Sigmoid colon (tissue), 6 donors: ENCODE measurements at regions not wholly inside any gene's neighbourhood (a gene's known extent, or its start where the extent isn't known, plus 50 kb on each side); places are given as distances from the start of the nearest gene placed in this dataset.

ENCODE experiments used
- DNase-seq: peaks from one replicate; pipeline ENCODE4 v3.0.0-alpha.2; 2019
- H3K27ac ChIP-seq, 4 donors: fragments of 200-600 bp; sonication (generic); one replicate each; pipeline ENCODE4 v1.5.1; 2016 to 2019; ENCODE audit warnings: mild to moderate bottlenecking in 1 of 4
- H3K27me3 ChIP-seq, 3 donors: fragments of 200-600 bp; sonication (generic); one replicate each; pipeline ENCODE4 v1.5.1; 2019; ENCODE audit warnings: mild to moderate bottlenecking in 1 of 3
- H3K36me3 ChIP-seq, 4 donors: fragments of 200-600 bp; sonication (generic); one replicate each; pipeline ENCODE4 v1.5.1; 2016 to 2019
- H3K4me1 ChIP-seq, 4 donors: fragments of 200-600 bp; sonication (generic); one replicate each; pipeline ENCODE4 v1.5.1; 2017 to 2019
- H3K4me3 ChIP-seq, 4 donors: fragments of 200-600 bp; sonication (generic); one replicate each; pipeline ENCODE4 v1.5.1; 2017 to 2019; ENCODE audit warnings: mild to moderate bottlenecking in 2 of 4, moderate library complexity in 1 of 4
- H3K9me3 ChIP-seq, 4 donors: fragments of 200-600 bp in 3 of 4; sonication (generic) in 3 of 4; one replicate each; pipeline versions ENCODE4 v1.5.1 to v1.6.1; 2013 to 2019
- EP300 ChIP-seq, 4 donors: sonication (generic); formaldehyde crosslinking; IDR thresholded peaks; one replicate each; pipeline ENCODE4 v1.6.1; 2017; ENCODE audit warnings: antibody characterized with exemption in 4 of 4
- POLR2A ChIP-seq, 2 donors: fragments of 450-650 bp; IDR thresholded peaks; one replicate each; pipeline ENCODE4 v1.6.1; 2016; ENCODE audit warnings: antibody characterized with exemption in 2 of 2, mild to moderate bottlenecking in 2 of 2, moderate library complexity in 2 of 2
- POLR2AphosphoS5 ChIP-seq, 4 donors: sonication (generic); formaldehyde crosslinking; IDR thresholded peaks; one replicate each; pipeline ENCODE4 v1.6.1; 2017; ENCODE audit warnings: antibody characterized with exemption in 4 of 4
- WGBS, 2 donors: extraction: QIAGEN DNeasy Blood & Tissue Kit; methylation state at CpG; one replicate each; pipeline ENCODE4 v1.1.7; 2013; 5-methylcytosine and 5-hydroxymethylcytosine counted together
- intact Hi-C: fragments of 100-400 bp; cut with DNase I; formaldehyde crosslinking; loops from one replicate; pipeline ENCODE4 v1.15.1; 2023
- TF ChIP-seq, protein P1 (sequence below), 4 experiments: fragments of 450-650 bp in 3 of 4; fragments of 200-600 bp in 1 of 4; IDR thresholded peaks; one replicate each; pipeline ENCODE4 v1.5.1; 2016 to 2019; ENCODE audit warnings: antibody characterized with exemption in 4 of 4, mild to moderate bottlenecking in 3 of 4, moderate library complexity in 2 of 4
- donor health status: healthy with polysubstance abuse.
- donor health status: healthy.

GRCh38 chr4:63348735-63349673 lies 1060.2 kb downstream of the TECRL start:
- Histone ChIP-seq H3K4me3 (no peak overlapping the region), H3K4me1 (no peaks in the 10 kb centered on the region), H3K36me3 (no peaks in the 10 kb centered on the region), H3K9me3 (peaks cover 0 to 8% (median 0%) of the 10 kb centered on the region in 4 donors), H3K27me3 (no peaks in the 10 kb centered on the region), H3K27ac (no peak overlapping the region)
- WGBS, 2 donors: 90% methylated on average over 58 of the region's 58 CpGs
- TF ChIP-seq EP300 (IDR thresholded peaks at IDR 0.05): no peak
- no peak for TF ChIP-seq POLR2AphosphoS5 (IDR thresholded peaks at IDR 0.05)
- TF ChIP-seq, protein P1, sequence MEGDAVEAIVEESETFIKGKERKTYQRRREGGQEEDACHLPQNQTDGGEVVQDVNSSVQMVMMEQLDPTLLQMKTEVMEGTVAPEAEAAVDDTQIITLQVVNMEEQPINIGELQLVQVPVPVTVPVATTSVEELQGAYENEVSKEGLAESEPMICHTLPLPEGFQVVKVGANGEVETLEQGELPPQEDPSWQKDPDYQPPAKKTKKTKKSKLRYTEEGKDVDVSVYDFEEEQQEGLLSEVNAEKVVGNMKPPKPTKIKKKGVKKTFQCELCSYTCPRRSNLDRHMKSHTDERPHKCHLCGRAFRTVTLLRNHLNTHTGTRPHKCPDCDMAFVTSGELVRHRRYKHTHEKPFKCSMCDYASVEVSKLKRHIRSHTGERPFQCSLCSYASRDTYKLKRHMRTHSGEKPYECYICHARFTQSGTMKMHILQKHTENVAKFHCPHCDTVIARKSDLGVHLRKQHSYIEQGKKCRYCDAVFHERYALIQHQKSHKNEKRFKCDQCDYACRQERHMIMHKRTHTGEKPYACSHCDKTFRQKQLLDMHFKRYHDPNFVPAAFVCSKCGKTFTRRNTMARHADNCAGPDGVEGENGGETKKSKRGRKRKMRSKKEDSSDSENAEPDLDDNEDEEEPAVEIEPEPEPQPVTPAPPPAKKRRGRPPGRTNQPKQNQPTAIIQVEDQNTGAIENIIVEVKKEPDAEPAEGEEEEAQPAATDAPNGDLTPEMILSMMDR (IDR thresholded peaks at IDR 0.05): no peak
- TF ChIP-seq POLR2A (IDR thresholded peaks at IDR 0.05): no peak
- intact Hi-C loops: no loop called here
- peak; percentile 50 for DNase-seq

DNA sequence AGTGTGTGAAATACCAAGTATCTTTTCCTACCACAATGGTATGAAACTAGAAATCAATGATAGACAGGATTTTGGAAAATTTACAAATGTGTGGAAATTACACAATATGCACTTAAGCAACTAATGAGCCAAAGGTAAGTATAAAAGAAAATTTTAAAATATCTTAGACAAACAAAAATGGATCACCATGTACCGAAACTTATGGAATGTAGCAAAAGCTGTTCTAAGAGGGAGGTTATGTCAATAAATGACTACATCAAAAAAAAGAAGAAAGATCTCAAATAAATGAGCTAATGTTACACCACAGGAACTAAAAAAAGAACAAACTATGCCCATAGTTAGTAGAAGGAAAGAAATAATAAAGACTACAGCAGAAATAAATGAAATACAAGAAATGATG lies 1084.1 kb downstream of the TECRL start:
- peaks cover 0 to 3% (median 0%) of the 10 kb centered on the region in 4 donors for H3K9me3 ChIP-seq
- intact Hi-C loops: no loop called here
- no peak overlapping the region for H3K27ac ChIP-seq
- H3K27me3 ChIP-seq: no peaks in the 10 kb centered on the region
- H3K36me3 ChIP-seq: no peaks in the 10 kb centered on the region
- no peaks in the 10 kb centered on the region for H3K4me1 ChIP-seq
- 57 to 86% methylated on average over 1 of the region's 1 CpG for WGBS, 2 donors
- DNase-seq: no peak
- TF ChIP-seq POLR2AphosphoS5 (IDR thresholded peaks at IDR 0.05) (no peak), POLR2A (IDR thresholded peaks at IDR 0.05) (no peak)
- TF ChIP-seq, protein P1 (IDR thresholded peaks at IDR 0.05): no peak
- H3K4me3 ChIP-seq: no peak overlapping the region

GRCh38 chr4:63316633-63317032 lies 1092.6 kb downstream of the TECRL start:
- no peaks in the 10 kb centered on the region for H3K4me1 ChIP-seq
- intact Hi-C loops: no loop called here
- no peak overlapping the region for H3K27ac ChIP-seq
- H3K36me3 ChIP-seq: no peaks in the 10 kb centered on the region
- H3K27me3 ChIP-seq: no peaks in the 10 kb centered on the region
- no peak for DNase-seq
- H3K4me3 ChIP-seq: no peak overlapping the region
- TF ChIP-seq POLR2AphosphoS5 (IDR thresholded peaks at IDR 0.05): no peak
- no peak for TF ChIP-seq EP300 (IDR thresholded peaks at IDR 0.05)
- TF ChIP-seq, protein P1 (IDR thresholded peaks at IDR 0.05): no peak
- no peak for TF ChIP-seq POLR2A (IDR thresholded peaks at IDR 0.05)
- H3K9me3 ChIP-seq: no peaks in the 10 kb centered on the region
- WGBS, 2 donors: 0% methylated on average over 1 of the region's 1 CpG

DNA sequence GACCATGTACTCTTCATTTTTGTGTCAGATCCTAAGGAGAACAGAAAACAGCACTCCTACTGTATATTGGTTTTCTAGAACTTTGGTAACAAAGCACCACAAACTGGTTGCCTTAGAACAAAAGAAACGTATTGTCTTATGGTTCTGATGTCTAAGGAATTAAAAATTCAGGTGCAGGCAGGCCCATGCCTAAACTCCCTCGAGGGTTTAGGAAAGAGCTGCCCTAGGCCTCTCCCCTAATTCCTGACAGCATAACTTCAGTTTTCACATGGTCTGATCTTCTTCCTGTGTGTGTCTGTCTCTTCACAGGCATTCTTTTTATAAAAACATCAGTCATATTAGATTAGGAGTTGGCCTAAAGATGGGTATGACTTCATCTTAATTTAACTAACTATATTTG lies 1093.6 kb downstream of the TECRL start:
- Histone ChIP-seq H3K27ac (no peak overlapping the region), H3K4me1 (no peaks in the 10 kb centered on the region), H3K27me3 (no peaks in the 10 kb centered on the region), H3K4me3 (no peak overlapping the region), H3K36me3 (no peaks in the 10 kb centered on the region), H3K9me3 (no peaks in the 10 kb centered on the region)
- WGBS, 2 donors: 31 to 67% methylated on average over 2 of the region's 2 CpGs
- no peak for DNase-seq
- intact Hi-C loops: no loop called here
- TF ChIP-seq EP300 (IDR thresholded peaks at IDR 0.05): no peak
- no peak for TF ChIP-seq POLR2AphosphoS5 (IDR thresholded peaks at IDR 0.05)
- TF ChIP-seq, protein P1 (IDR thresholded peaks at IDR 0.05): no peak
- TF ChIP-seq POLR2A (IDR thresholded peaks at IDR 0.05): no peak
